ENCODE measurements at regions not wholly inside any gene's neighbourhood (a gene's known extent, or its start where the extent isn't known, plus 50 kb on each side); places are given as distances from the start of the nearest gene placed in this dataset.
"Not testable (repeated sequence)": the region's sequence is repeated elsewhere in the genome, so short reads cannot be mapped to it uniquely, and the experiment has no call there.

DNA sequence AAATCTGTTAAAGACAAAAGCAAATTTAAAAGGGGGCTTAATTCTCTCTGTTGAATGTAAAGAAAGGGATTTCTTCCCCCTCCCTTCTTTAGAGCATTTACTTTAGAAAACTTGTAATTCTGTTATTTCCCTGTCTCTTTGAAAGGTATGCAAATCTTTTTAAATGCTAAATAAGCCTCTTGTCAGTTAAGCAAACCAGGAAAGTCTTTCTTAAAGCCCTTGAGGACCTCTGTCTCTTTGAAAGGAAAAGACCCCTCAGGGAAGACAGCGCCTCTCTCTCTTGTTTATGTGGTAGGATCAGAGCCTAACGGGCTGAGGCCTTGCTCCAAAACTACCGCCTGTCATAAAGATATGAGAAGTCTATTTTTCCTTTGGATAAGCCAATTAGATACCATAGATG is 139.9 kb upstream of the CDH7 start:
- TF ChIP-seq CTCF (IDR thresholded peaks at IDR 0.05) = no peak
- Histone ChIP-seq H3K4me3 (no peak overlapping the region), H3K9me3 (no peaks in the 10 kb centered on the region), H3K36me3 (ENCODE audit: low read depth) (no peaks in the 10 kb centered on the region), H3K4me1 (ENCODE audit: low read depth) (no peaks in the 10 kb centered on the region)
- DNase-seq (no peak), ATAC-seq (no peak)
- intact Hi-C loops (cut with DNase I, micrococcal nuclease) = no loop called here

- no peak for TF ChIP-seq CTCF (IDR thresholded peaks at IDR 0.05)
- H3K4me3 ChIP-seq = no peak overlapping the region
- H3K4me1 ChIP-seq (ENCODE audit: low read depth) = no peaks in the 10 kb centered on the region
- intact Hi-C loops (cut with DNase I, micrococcal nuclease) = no loop called here
- no peak for DNase-seq
- ATAC-seq = no peak
- H3K9me3 ChIP-seq = no peaks in the 10 kb centered on the region
- H3K36me3 ChIP-seq (ENCODE audit: low read depth) = no peaks in the 10 kb centered on the region
These were observed 142.3 kb upstream of the CDH7 start for GRCh38 chr18:65608471-65608870.

DNA sequence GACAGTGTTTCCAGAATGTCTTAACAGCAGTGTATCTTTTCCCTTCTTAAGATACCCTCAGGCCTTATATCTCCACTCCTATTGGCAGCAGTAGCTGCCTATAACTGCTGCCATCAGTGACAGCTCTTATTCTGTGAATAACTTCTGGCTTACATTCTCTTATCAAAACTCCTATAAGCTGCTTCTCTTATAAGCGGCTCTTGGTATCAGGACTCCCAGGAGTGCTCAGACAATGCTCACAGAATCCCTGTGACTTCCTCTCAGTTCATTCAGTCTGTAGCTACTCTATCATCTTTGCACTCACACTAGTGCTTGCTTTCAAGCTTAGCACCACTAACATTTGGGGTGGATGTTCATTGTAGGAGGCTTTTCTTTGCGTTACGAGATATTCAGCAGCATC is 143.7 kb upstream of the CDH7 start:
- intact Hi-C loops (cut with DNase I, micrococcal nuclease) = no loop called here
- no peak overlapping the region for H3K4me3 ChIP-seq
- TF ChIP-seq CTCF (IDR thresholded peaks at IDR 0.05) = no peak
- DNase-seq (no peak), ATAC-seq (no peak)
- no peaks in the 10 kb centered on the region for H3K9me3 ChIP-seq
- H3K4me1 ChIP-seq (ENCODE audit: low read depth) = no peaks in the 10 kb centered on the region
- no peaks in the 10 kb centered on the region for H3K36me3 ChIP-seq (ENCODE audit: low read depth)

- Histone ChIP-seq H3K9me3 (no peaks in the 10 kb centered on the region), H3K4me1 (ENCODE audit: low read depth) (no peaks in the 10 kb centered on the region), H3K36me3 (ENCODE audit: low read depth) (no peaks in the 10 kb centered on the region), H3K4me3 (no peak overlapping the region)
- no peak for DNase-seq
- intact Hi-C loops (cut with DNase I, micrococcal nuclease) = no loop called here
- no peak for ATAC-seq
- TF ChIP-seq CTCF (IDR thresholded peaks at IDR 0.05) = no peak
These were observed 144.2 kb upstream of the CDH7 start for GRCh38 chr18:65606551-65607130.

DNA sequence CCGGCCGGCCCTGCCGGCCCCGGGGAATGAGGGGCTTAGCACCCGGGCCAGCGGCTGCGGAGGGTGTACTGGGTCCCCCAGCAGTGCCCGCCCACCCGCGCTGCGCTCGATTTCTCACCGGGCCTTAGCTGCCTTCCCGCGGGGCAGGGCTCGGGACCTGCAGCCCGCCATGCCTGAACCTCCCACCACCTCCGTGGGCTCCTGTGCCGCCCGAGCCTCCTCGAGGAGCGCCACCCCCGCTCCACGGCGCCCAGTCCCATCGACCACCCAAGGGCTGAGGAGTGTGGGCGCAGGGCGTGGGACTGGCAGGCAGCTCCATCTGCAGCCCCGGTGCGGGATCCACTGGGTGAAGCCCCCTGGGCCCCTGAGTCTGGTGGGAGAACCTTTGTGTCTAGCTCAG is 145.5 kb upstream of the CDH7 start:
- H3K4me1 ChIP-seq (ENCODE audit: low read depth); intact Hi-C loops (cut with DNase I, micrococcal nuclease): not testable (repeated sequence)

GRCh38 chr18:65601775-65602174 is 149.0 kb upstream of the CDH7 start:
- ATAC-seq = no peak

More for the DNA sequence above, 145.5 kb upstream of the CDH7 start:
- not testable (repeated sequence) for H3K4me3 ChIP-seq; H3K9me3 ChIP-seq; ATAC-seq; H3K36me3 ChIP-seq (ENCODE audit: low read depth); DNase-seq

More at GRCh38 chr18:65601775-65602174, 149.0 kb upstream of the CDH7 start:
- DNase-seq = no peak
- Histone ChIP-seq H3K4me1 (ENCODE audit: low read depth) (no peaks in the 10 kb centered on the region), H3K9me3 (no peaks in the 10 kb centered on the region), H3K4me3 (no peak overlapping the region), H3K36me3 (ENCODE audit: low read depth) (no peaks in the 10 kb centered on the region)
- intact Hi-C loops (cut with DNase I, micrococcal nuclease) = no loop called here
- TF ChIP-seq CTCF (IDR thresholded peaks at IDR 0.05) = no peak

Measured in mucosa of descending colon (tissue), 3 donors.